Neural crest cell (in vitro differentiated cells): ENCODE measurements at regions not wholly inside any gene's neighbourhood (a gene's known extent, or its start where the extent isn't known, plus 50 kb on each side); places are given as distances from the start of the nearest gene placed in this dataset.

Experiments
- DNase-seq: peaks from one replicate; pipeline ENCODE4 v3.0.0; 2021; ENCODE audit warnings: low read depth, mixed read lengths, low spot score
- H3K27ac Mint-ChIP-seq: one replicate; pipeline ENCODE4 v1.8.0; 2021; ENCODE audit warnings: mild to moderate bottlenecking, mixed read lengths; ENCODE audit not compliant: unreplicated experiment
- H3K27me3 Mint-ChIP-seq: 2 replicates; pipeline ENCODE4 v1.8.0; 2021; ENCODE audit warnings: low read depth, mild to moderate bottlenecking, mixed read lengths
- H3K36me3 Mint-ChIP-seq: 2 replicates; pipeline ENCODE4 v1.8.0; 2021; ENCODE audit warnings: low read depth, mild to moderate bottlenecking, mixed read lengths
- H3K4me1 Mint-ChIP-seq: 2 replicates; pipeline ENCODE4 v1.8.0; 2021; ENCODE audit warnings: mixed read lengths
- H3K4me3 Mint-ChIP-seq: one replicate; pipeline ENCODE4 v1.8.0; 2021; ENCODE audit warnings: mild to moderate bottlenecking, mixed read lengths
- H3K9me3 Mint-ChIP-seq: 2 replicates; pipeline ENCODE4 v1.8.0; 2021; ENCODE audit warnings: mixed read lengths
- TF ChIP-seq, protein P1 (sequence below): fragments of 200-600 bp; sonication (generic); conservative IDR thresholded peaks from 2 replicates; pipeline ENCODE4 v1.5.0; 2021; ENCODE audit warnings: antibody characterized with exemption, mild to moderate bottlenecking

GRCh38 chr12:126960221-126960620 lies 1306.7 kb upstream of the TMEM132C start:
- H3K4me1 Mint-ChIP-seq = peaks cover 5% of the 10 kb centered on the region
- no peak overlapping the region for H3K4me3 Mint-ChIP-seq
- peaks cover 5% of the 10 kb centered on the region for H3K27me3 Mint-ChIP-seq
- H3K36me3 Mint-ChIP-seq = no peaks in the 10 kb centered on the region
- H3K9me3 Mint-ChIP-seq = peaks cover 4% of the 10 kb centered on the region
- H3K27ac Mint-ChIP-seq = no peak overlapping the region
- TF ChIP-seq, protein P1, sequence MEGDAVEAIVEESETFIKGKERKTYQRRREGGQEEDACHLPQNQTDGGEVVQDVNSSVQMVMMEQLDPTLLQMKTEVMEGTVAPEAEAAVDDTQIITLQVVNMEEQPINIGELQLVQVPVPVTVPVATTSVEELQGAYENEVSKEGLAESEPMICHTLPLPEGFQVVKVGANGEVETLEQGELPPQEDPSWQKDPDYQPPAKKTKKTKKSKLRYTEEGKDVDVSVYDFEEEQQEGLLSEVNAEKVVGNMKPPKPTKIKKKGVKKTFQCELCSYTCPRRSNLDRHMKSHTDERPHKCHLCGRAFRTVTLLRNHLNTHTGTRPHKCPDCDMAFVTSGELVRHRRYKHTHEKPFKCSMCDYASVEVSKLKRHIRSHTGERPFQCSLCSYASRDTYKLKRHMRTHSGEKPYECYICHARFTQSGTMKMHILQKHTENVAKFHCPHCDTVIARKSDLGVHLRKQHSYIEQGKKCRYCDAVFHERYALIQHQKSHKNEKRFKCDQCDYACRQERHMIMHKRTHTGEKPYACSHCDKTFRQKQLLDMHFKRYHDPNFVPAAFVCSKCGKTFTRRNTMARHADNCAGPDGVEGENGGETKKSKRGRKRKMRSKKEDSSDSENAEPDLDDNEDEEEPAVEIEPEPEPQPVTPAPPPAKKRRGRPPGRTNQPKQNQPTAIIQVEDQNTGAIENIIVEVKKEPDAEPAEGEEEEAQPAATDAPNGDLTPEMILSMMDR = no peak
- DNase-seq = no peak

- DNase-seq = no peak
- H3K9me3 Mint-ChIP-seq = peaks cover 4% of the 10 kb centered on the region
- TF ChIP-seq, protein P1 = no peak
- no peaks in the 10 kb centered on the region for H3K36me3 Mint-ChIP-seq
- H3K27ac Mint-ChIP-seq = no peak overlapping the region
- no peak overlapping the region for H3K4me3 Mint-ChIP-seq
- peaks cover 5% of the 10 kb centered on the region for H3K4me1 Mint-ChIP-seq
- H3K27me3 Mint-ChIP-seq = peaks cover 5% of the 10 kb centered on the region
Observed at GRCh38 chr12:126960709-126961108, 1306.3 kb upstream of the TMEM132C start.

- Mint-ChIP-seq H3K4me3 (no peak overlapping the region), H3K4me1 (peaks cover 5% of the 10 kb centered on the region), H3K9me3 (peaks cover 4% of the 10 kb centered on the region), H3K36me3 (no peaks in the 10 kb centered on the region), H3K27me3 (peaks cover 13% of the 10 kb centered on the region), H3K27ac (no peak overlapping the region)
- no peak for DNase-seq
- TF ChIP-seq, protein P1 = no peak
Observed at GRCh38 chr12:126963825-126964224, 1303.1 kb upstream of the TMEM132C start.

DNA sequence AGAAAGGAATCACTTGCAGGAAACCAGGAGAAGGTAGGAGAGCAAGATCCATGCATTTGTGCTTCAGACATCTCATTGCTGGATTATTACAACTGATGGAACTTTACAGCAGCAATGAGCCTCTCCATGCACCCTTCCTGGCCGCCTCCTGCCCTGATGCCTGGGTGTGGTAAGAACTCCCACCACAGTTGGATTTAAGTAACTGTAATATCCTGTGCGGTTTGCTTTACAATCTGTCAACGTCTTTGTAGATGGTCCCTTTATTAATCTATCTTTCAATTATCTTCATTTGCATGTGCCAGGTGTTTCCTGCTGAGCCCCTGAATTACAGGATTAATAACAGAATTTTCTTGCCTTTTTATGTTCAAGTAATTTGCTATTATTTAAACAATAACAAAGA lies 1300.5 kb upstream of the TMEM132C start:
- Mint-ChIP-seq H3K27me3 (peaks cover 17% of the 10 kb centered on the region), H3K36me3 (no peaks in the 10 kb centered on the region), H3K9me3 (peaks cover 4% of the 10 kb centered on the region), H3K4me3 (no peak overlapping the region), H3K27ac (no peak overlapping the region), H3K4me1 (no peaks in the 10 kb centered on the region)
- DNase-seq = no peak
- TF ChIP-seq, protein P1 = no peak

- Mint-ChIP-seq H3K27ac (no peak overlapping the region), H3K4me1 (no peaks in the 10 kb centered on the region), H3K27me3 (peaks cover 21% of the 10 kb centered on the region), H3K9me3 (peaks cover 4% of the 10 kb centered on the region), H3K36me3 (no peaks in the 10 kb centered on the region), H3K4me3 (no peak overlapping the region)
- TF ChIP-seq, protein P1 = no peak
- DNase-seq = no peak
Observed at GRCh38 chr12:126967152-126967551, 1299.8 kb upstream of the TMEM132C start.

DNA sequence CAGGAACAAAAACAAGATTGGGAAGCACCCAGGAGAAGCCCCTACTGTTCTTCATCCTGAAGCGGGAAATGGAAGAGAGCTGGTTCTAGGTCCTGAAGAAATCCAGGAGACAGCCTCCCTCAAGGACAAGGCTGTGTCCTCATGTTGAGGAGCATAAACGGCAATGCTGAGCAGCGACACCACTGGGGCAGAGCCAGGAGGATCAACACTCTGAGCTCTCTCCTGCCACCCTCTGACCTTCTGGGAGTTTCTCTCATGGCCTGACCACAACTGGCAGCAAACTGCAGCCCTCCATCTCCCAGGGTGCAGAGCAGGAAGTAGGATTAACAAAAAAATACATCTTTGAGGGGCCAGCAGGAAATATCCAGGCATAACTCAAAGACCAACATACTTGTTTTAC lies 1292.2 kb upstream of the TMEM132C start:
- H3K4me1 Mint-ChIP-seq = peaks cover 4% of the 10 kb centered on the region
- peaks cover 12% of the 10 kb centered on the region for H3K27me3 Mint-ChIP-seq
- H3K4me3 Mint-ChIP-seq = no peak overlapping the region
- DNase-seq = no peak
- H3K36me3 Mint-ChIP-seq = no peaks in the 10 kb centered on the region
- H3K27ac Mint-ChIP-seq = no peak overlapping the region
- TF ChIP-seq, protein P1 = no peak
- no peaks in the 10 kb centered on the region for H3K9me3 Mint-ChIP-seq
